ENCODE measurements at regions not wholly inside any gene's neighbourhood (a gene's known extent, or its start where the extent isn't known, plus 50 kb on each side); places are given as distances from the start of the nearest gene placed in this dataset.
"Not testable (repeated sequence)": the region's sequence is repeated elsewhere in the genome, so short reads cannot be mapped to it uniquely, and the experiment has no call there.

DNA sequence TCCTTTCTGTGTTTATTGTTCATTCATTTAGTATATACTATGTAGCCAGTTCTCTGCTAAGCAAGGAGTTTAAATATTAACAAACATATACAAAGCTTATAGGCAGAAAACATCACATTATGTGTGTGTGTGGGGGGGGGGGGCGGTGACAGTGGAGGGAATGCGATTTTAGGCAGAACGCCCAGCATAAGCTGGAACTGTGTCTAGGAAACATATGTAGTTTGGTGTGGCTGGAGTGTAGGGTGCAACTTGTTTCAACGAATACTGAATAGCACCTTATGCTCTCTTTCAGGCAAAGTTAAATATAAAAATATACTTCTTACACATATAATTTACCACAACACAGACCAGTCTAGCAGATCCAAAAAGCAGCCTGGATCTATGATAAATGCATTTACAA is 980.6 kb downstream of the SLC6A15 start:
- DNase-seq (ENCODE audit: low read depth) = no peak

DNA sequence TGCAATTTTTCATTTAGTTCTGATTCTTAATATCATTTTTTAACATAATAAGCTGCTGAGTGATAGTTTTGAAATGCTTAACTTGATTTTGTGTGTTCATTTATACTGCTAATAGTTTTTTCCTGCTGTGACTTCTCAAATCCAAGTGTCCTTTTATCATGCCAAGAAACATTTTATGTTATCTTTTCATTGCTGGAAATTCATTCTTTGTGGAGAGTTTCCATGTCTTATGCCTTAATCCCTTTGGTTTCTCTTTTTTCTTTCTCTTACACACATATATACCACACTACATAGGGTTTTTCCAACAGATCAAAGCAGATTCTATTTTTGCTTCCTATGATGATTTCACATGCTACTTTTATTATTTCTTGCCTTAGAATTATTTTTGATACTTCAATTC is 981.1 kb downstream of the SLC6A15 start:
- DNase-seq (ENCODE audit: low read depth) = no peak

DNA sequence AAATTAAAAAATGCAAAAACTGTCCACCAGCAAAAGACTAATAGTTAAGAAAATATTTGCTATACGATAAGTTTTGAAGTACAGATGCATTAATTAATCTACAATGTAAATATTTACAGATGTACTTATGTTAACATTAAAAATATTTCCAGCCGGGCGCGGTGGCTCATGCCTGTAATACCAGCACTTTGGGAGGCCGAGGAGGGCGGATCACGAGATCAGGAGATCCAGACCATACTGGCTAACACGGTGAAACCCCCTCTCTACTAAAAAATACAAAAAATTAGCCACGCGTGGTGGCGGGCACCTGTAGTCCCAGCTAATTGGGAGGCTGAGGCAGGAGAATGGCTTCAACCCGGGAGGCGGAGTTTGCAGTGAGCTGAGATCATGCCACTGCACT is 982.8 kb downstream of the SLC6A15 start:
- not testable (repeated sequence) for DNase-seq (ENCODE audit: low read depth)

DNA sequence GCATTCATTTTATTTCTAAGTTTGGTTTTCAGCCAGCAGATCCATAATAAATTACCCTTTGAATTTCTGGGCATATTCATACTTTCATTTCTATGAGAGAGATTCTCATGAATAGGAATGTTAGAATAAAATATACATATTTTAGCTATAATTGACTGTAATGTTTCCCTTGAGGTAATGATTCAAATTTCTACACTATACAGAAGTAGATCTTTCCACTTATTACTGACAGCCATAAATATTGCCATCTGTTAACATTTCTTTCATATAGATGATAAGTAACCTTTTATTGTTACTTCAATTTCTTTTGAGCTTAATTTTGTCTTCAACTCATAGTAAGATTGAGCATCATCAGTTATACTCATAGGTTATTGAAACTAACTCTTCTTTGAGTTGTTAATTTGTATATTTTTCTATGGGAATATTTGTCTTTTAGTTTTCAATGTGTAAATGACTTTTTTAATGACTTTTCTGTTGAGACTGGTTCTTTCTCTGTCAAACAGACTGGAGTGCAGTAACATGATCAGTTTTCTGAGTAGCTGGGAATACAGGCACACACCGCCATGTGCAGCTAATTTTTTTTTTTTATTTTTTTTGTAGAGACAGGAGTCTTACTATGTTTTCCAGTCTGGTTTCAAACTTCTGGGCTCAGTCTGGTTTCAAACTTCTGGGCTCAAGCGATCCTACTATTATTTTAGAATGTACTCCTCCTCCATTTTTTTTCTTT is 991.6 kb downstream of the SLC6A15 start:
- no peak for DNase-seq (ENCODE audit: low read depth)

DNA sequence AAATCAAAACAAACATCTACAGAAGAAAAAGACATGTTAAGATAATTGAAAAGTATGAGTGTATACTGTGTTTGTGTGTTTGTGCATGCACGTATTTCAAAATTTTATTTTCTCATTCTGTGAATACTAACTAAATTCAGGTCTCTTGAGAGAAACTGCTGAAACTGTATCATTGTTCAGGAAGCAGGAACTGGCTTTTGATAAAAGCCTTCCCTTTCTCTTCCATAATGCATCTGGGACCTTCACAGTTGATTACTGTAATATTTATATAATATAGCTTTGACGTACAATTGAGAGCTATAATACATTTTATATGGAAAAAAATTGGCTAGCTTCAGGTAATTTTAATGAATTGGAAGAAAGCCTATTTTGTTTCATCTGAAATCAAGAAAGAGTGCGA is 993.5 kb downstream of the SLC6A15 start:
- DNase-seq (ENCODE audit: low read depth) = no peak

DNA sequence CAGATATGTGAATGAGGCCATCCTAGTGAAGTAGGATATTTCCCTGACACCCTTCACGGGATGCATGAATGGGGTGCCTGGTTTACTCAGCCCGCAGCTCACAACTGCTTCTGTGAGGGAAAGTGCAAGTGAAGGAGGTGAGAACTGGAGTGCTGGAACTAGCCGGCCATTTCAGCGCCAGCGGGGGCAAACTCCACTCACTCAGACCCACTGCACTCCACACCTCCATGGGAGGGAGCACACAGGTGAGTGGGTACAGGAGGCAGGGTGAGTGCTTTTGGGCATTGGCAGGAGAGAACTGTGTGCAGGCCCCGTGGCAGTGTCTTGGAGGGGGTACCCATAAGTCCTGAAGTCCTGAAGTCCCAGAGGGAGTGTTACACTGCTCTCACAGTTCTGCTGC is 1008.4 kb downstream of the SLC6A15 start:
- DNase-seq (ENCODE audit: low read depth) = no peak

DNA sequence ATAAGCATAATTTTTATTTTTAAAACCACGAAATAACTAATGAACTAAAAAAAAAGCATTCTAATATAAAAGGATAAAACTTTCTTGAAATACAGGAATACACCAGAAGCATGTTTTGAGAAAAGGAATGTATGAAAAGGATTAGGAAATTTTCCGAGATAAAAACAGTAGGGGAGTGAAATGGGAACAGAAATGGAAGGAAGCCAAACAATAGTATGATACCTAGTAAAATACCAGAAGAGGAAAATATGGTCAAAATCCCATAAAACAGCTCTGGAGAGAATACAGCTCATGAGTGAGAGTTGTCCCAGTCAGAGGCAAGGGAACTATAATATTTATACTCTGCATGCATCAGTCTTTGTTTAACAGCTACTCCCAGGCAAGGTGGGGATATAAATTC is 1016.2 kb downstream of the SLC6A15 start:
- DNase-seq (ENCODE audit: low read depth) = no peak

DNA sequence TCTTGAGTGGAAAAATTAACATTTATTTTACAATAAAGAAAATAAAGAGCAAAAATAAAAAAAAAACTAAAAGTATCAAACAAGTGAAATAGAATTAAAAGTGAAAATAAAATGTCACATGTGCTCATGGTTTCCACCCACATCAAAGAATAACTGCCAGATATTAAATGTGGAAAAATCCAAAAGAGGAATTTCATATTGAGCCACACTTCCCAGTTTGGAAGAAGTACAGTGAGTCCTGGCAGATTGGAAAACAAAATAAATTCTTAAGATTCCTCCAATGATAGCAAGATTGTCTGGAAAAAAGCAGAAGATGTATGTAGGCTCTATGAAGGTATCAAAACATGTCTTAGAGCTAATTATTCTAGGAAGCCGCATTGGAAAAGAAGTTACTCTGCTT is 1019.5 kb downstream of the SLC6A15 start:
- no peak for DNase-seq (ENCODE audit: low read depth)

DNA sequence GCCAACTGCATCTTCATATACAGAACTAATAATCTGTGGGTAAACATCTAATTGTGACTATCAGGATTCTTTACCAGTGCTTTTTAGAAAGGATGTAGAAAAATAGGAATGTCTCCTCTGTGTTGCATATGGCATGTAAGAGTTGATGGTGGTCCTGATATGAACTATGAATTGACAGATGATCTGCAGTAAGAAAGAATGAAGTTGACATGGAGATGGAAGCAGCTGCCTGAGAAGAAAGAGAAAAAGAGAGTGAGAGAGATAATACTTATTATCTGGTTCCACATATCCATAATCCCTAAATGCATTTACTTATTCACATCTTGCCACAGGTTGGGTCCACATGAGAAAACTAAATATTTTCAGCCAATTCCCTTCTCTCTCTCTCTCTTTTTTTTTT is 1022.9 kb downstream of the SLC6A15 start:
- DNase-seq (ENCODE audit: low read depth) = no peak

DNA sequence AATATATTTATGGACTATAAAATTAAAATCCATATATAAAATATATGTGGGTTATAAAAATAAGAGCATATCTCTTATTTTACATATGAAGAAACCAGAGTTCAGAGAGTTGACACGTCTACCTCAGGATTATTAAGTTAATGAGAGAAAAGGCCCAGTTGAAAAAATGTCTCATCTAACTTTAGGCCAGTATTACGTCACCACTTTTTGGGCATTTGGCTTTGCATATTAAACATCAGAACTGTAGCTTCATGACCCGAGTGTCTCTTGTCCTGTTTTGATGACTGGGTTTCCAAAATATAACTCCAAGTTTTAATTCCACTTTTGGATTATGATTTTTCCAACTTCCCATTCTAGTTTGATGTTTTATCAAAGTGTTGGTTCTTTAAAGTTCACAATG is 1026.1 kb downstream of the SLC6A15 start:
- DNase-seq (ENCODE audit: low read depth) = no peak

DNA sequence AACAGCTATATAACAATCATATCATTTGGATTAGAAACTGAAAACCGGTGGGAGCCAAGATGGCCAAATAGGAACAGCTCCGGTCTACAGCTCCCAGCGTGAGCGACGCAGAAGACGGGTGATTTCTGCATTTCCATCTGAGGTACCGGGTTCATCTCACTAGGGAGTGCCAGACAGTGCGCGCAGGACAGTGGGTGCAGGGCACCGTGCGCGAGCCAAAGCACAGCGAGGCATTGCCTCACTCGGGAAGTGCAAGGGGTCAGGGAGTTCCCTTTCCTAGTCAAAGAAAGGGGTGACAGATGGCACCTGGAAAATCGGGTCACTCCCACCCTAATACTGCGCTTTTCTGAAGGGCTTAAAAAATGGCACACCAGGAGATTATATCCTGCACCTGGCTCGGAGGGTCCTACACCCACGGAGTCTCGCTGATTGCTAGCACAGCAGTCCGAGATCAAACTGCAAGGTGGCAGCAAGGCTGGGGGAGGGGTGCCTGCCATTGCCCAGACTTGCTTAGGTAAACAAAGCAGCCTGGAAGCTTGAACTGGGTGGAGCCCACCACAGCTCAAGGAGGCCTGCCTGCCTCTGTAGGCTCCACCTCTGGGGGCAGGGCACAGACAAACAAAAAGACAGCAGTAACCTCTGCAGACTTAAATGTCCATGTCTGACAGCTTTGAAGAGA is 1041.5 kb downstream of the SLC6A15 start:
- DNase-seq (ENCODE audit: low read depth) = not testable (repeated sequence)

DNA sequence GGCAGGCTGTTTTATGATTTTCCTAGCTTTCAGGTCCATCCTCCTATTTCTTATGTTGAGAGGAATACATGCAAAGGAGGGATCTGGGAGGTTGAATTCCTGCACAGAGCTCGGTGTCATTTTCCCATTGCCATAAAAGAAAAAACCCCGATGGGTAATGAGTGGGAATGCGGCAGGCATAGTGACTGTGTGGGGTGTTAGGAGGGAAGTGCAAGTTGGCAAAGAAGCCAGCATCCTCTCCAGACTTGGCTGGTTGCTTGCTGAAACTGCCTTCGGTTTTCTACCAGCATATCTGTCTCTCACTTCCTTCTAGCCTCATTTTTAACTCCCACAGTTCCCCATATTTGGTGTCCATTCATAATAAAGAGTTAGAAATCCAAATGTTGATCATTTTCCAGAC is 1046.1 kb downstream of the SLC6A15 start:
- DNase-seq (ENCODE audit: low read depth) = no peak

DNA sequence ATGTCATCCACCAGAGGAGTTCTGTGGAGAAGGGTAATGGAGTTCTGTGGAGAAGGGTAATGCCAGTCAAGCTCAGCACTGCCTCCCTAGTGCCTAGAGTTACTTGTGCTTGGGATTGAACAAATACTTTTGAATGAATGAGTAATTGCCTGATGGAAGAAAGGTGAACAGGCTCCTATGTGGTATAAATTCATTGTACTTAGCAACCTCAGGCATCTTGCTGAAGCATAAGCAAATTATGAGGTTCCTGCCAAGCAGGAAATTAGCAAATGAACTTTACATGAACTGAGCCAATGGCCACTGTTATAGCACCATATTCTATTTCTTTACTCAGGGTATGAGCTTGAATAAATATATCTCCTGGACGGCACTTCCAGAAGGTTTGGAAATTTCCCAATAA is 1047.2 kb downstream of the SLC6A15 start:
- DNase-seq (ENCODE audit: low read depth) = no peak

DNA sequence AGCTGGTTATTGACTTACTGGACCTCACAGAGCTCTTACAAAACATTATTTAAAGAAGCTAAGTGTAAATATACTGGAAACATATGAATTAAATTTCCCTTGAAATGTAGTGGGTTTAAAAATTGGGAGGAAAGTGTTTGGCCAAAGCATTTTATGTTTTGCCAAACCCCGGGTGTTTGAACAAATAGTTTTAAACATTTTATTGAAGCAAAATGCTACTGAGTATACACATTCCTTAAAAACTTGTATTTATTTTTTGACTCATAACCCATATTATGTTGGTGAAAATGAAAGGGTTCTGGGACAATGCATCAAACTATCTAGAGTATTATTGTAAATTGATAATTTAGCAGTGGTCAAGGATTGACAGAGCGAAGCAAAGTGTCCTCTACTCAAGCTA is 1048.5 kb downstream of the SLC6A15 start:
- DNase-seq (ENCODE audit: low read depth) = no peak

DNA sequence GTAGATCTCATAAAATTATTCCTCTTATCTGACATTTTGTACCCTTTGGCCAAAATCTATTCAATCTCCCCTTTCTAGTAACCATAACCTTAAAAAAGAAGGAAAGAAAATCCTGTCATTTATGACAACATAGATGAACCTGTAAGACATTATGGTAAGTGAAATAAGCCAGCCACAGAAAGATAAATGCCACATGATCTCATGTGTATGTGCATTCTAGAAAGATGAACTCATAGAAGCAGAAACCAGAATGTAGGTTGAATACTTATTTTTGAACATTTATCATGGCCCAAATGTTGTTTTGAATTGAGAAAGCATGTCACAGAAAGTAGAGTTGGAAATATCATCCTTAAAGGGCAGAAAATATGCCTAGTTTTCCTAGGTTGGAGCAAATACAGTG is 1053.6 kb downstream of the SLC6A15 start:
- DNase-seq (ENCODE audit: low read depth) = no peak

DNA sequence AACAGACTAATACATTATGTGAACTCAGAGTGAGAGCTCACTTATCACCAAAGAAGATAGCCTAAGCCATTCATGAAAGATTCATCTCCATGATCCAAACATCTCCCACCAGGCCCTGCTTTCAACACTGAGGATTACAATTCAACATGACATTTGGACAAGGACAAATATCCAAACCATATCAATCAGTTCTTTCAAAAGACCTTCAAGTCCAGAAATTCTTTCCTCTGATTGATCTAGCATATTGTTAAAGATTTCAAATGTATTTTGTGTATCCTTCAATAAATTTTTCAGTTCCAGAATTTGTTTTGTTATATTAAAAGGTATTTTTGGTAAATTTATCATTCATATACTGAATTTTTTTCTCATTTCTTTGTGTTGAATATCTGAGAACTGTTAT is 1055.8 kb downstream of the SLC6A15 start:
- no peak for DNase-seq (ENCODE audit: low read depth)

DNA sequence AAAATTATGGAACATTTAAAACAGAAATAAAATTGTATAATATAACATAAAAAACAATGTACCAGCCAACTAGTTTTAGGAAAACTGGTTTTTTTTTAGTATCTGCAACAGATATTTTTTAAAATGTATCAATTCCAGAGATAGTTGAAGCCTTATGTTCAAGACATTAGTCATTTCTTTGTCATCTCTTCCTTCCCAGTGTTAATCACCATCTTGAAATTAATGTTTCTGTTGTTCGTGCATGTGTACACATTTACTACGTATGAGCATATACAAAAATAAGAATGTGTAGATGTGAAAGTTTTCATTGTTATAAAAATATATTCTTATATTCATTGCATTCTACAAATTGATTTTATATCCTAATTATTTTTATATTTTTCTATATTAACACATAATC is 1062.1 kb downstream of the SLC6A15 start:
- DNase-seq (ENCODE audit: low read depth) = peak; percentile 38

DNA sequence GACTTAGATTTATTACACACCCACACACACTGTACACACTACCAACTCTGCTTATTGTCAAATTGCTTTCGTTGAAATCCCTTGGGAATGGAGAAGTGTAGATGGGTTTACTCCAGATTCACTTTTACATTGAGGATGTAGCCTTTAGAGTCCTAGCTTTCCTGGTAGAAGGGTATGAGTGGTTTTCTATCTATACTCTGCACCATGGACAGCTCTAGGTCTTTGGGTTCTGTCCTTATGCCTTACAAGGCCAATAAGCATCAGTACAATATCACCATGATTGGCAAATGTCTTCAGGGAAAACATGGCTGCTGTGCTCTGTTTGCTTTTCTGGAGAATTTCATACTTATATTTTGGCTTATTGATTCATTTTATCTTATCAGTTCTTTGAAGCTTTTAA is 1063.9 kb downstream of the SLC6A15 start:
- no peak for DNase-seq (ENCODE audit: low read depth)

DNA sequence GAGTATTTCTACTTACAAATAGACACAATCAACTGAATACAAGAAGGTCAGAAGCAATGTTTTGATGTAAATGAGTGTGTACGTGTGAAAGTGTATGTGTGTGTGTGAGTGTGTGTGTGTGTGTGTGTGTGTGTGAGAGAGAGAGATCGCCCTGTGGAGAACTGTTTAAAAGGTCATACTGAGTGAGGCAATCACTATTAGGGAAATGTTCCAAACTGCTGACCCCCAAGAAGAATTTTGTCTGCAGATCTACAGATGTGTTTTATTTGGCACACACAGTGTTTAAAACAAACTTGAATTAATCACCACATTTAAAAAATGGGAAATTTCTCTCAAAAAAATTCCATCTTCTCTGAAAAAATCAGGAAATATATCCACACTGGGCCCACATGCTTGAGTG is 1069.1 kb downstream of the SLC6A15 start:
- DNase-seq (ENCODE audit: low read depth) = no peak

DNA sequence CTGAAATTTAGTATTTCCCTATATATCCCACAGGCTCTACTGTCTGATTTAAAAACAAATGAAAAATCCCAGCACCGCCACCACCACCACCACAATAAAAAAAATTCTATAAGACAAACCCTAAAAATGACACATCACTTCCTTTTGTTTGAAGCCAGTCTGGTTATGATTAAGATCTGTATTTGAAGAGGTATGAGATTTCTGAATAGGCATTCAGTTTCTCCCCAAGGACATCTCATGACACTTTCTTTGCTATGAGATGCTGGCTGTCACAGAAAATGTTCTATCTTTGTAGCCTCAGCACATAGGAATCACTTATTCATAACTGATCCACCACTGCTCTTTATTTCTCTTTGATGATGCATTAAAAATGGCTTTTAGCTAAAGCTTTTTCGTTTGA is 1071.0 kb downstream of the SLC6A15 start:
- peak; percentile 49 for DNase-seq (ENCODE audit: low read depth)

DNA sequence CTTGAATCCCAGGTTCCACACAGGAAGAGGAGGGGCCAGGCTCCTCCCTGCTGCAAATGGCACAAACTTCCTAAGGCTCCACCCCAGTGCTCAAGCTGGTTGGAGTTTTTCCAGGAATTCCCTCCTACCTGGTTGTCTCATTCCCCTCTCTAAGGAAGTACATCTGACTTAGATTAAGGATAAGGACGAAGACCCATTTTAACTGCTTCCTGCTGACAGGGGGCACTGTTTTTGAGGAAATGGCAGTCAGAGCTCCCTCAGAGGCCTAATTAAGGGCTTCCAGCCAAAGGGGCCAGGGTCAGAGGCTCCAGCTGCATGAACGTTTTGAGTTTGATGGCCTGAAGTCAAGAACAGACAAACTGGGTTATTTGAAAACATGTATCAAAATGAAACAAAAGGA is 1084.7 kb downstream of the SLC6A15 start:
- no peak for DNase-seq (ENCODE audit: low read depth)

DNA sequence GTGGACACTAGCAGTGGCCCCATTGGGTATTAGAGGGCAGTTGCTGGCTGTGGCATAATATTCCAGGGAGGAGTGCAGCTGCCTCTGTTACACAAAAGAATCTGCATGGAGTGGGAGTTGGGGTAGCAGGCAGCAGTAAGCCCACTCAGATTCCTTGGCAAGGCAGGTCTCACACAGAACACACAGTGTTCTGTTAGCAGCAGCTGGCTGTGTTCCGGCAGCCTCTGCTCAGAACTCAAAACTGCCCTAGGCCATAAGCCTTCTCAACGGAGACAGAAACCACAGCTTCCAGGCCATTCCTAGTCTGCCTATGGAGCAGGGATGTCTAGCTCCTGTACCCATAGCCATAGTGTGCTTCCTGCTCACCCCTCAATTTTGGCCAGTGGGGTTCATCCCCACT is 1085.4 kb downstream of the SLC6A15 start:
- no peak for DNase-seq (ENCODE audit: low read depth)

DNA sequence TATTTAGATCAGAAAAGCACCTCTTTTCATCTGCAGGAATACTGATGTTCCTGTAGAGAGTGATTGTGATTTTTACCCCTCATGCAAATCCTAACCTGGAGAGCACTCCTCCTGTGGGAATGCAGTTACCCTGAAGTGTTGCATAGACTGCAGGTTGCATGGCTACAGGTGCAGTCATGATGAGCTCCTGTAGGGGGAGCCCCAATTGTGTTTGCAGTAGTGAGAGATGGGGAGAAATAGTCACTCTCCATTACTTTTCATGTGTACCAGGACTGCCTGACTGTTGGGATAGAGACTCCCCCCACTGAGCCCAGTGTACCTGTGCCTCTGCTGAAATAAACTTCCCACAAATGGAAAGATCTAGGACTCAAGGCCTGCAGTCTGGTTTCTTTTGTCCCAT is 1086.5 kb downstream of the SLC6A15 start:
- DNase-seq (ENCODE audit: low read depth) = no peak
